ENCODE measurements at regions not wholly inside any gene's neighbourhood (a gene's known extent, or its start where the extent isn't known, plus 50 kb on each side); places are given as distances from the start of the nearest gene placed in this dataset.

DNA sequence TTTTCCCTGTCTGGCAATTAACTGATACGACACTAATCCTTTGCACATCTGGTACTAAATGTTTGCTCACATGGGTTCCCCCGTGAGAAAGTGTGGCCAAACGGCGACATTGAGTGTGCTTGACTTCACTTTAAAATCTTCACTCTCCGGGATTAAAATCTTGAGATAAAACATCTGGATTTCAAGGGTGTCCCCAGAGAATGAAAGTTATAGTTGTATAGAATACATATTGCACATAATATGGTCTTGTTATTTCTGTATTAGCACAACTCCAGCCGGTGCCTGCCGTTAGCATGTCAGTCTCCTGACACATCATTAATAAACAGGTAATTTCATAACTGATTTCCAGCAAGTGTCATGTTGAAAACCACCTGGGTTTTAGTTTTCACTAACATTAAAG lies 749.0 kb upstream of the SOX9 start:
- Histone ChIP-seq H3K27me3 (ENCODE audit: insufficient read depth, low read length, poor library complexity, severe bottlenecking) (no peaks in the 10 kb centered on the region), H3K4me3 (ENCODE audit: low read length, poor library complexity, severe bottlenecking) (no peak overlapping the region), H3K36me3 (ENCODE audit: insufficient read depth, low read length) (no peaks in the 10 kb centered on the region), H3K9me2 (replicated peaks; ENCODE audit: low read depth, low read length) (no peaks in the 10 kb centered on the region), H3K9ac (ENCODE audit: low read depth, low read length, poor library complexity, severe bottlenecking) (no peak overlapping the region), H3K79me2 (ENCODE audit: insufficient read depth, low read length) (no peaks in the 10 kb centered on the region), H2AFZ (ENCODE audit: low read length) (no peak overlapping the region), H3K9me3 (ENCODE audit: insufficient read depth, low read depth, low read length) (peaks cover 4% of the 10 kb centered on the region; the same call in 1 of the 2 replicates), H4K20me1 (ENCODE audit: insufficient read depth, low read length, poor library complexity, severe bottlenecking) (no peaks in the 10 kb centered on the region), H3F3A (ENCODE audit: low read depth) (no peaks in the 10 kb centered on the region), H3K4me1 (ENCODE audit: insufficient read depth, low read length, poor library complexity, severe bottlenecking) (no peaks in the 10 kb centered on the region), H3K4me2 (ENCODE audit: low read depth, low read length, poor library complexity, severe bottlenecking) (no peak overlapping the region)
- TF ChIP-seq CTCF (conservative IDR thresholded peaks at IDR 0.05; ENCODE audit: low read length) (no peak), EZH2phosphoT487 (IDR thresholded peaks at IDR 0.05; ENCODE audit: borderline replicate concordance) (no peak)

GRCh38 chr17:71375948-71376347 lies 744.9 kb upstream of the SOX9 start:
- Histone ChIP-seq H3K4me3 (ENCODE audit: low read length, poor library complexity, severe bottlenecking) (no peak overlapping the region), H3K79me2 (ENCODE audit: insufficient read depth, low read length) (no peaks in the 10 kb centered on the region), H3K27me3 (ENCODE audit: insufficient read depth, low read length, poor library complexity, severe bottlenecking) (no peaks in the 10 kb centered on the region), H2AFZ (ENCODE audit: low read length) (no peak overlapping the region), H3F3A (ENCODE audit: low read depth) (no peaks in the 10 kb centered on the region), H4K20me1 (ENCODE audit: insufficient read depth, low read length, poor library complexity, severe bottlenecking) (no peaks in the 10 kb centered on the region), H3K36me3 (ENCODE audit: insufficient read depth, low read length) (no peaks in the 10 kb centered on the region), H3K9ac (ENCODE audit: low read depth, low read length, poor library complexity, severe bottlenecking) (no peak overlapping the region), H3K9me3 (ENCODE audit: insufficient read depth, low read depth, low read length) (peaks cover 4% of the 10 kb centered on the region; the same call in 1 of the 2 replicates), H3K4me1 (ENCODE audit: insufficient read depth, low read length, poor library complexity, severe bottlenecking) (no peaks in the 10 kb centered on the region), H3K4me2 (ENCODE audit: low read depth, low read length, poor library complexity, severe bottlenecking) (no peak overlapping the region), H3K9me2 (replicated peaks; ENCODE audit: low read depth, low read length) (no peaks in the 10 kb centered on the region)
- TF ChIP-seq EZH2phosphoT487 (IDR thresholded peaks at IDR 0.05; ENCODE audit: borderline replicate concordance) (no peak), CTCF (conservative IDR thresholded peaks at IDR 0.05; ENCODE audit: low read length) (no peak)

GRCh38 chr17:71376933-71377332 lies 743.9 kb upstream of the SOX9 start:
- H3K27me3 ChIP-seq (ENCODE audit: insufficient read depth, low read length, poor library complexity, severe bottlenecking) = no peaks in the 10 kb centered on the region
- TF ChIP-seq EZH2phosphoT487 (IDR thresholded peaks at IDR 0.05; ENCODE audit: borderline replicate concordance) (no peak), CTCF (conservative IDR thresholded peaks at IDR 0.05; ENCODE audit: low read length) (no peak)
- H3K36me3 ChIP-seq (ENCODE audit: insufficient read depth, low read length) = no peaks in the 10 kb centered on the region

More at GRCh38 chr17:71376933-71377332, 743.9 kb upstream of the SOX9 start:
- no peaks in the 10 kb centered on the region for H3K4me1 ChIP-seq (ENCODE audit: insufficient read depth, low read length, poor library complexity, severe bottlenecking)
- H3K9me2 ChIP-seq (replicated peaks; ENCODE audit: low read depth, low read length) = no peaks in the 10 kb centered on the region
- no peak overlapping the region for H3K4me3 ChIP-seq (ENCODE audit: low read length, poor library complexity, severe bottlenecking)
- H3K4me2 ChIP-seq (ENCODE audit: low read depth, low read length, poor library complexity, severe bottlenecking) = no peak overlapping the region
- H3K9me3 ChIP-seq (ENCODE audit: insufficient read depth, low read depth, low read length) = peaks cover 4% of the 10 kb centered on the region; the same call in 1 of the 2 replicates
- H2AFZ ChIP-seq (ENCODE audit: low read length) = no peak overlapping the region
- no peaks in the 10 kb centered on the region for H3K79me2 ChIP-seq (ENCODE audit: insufficient read depth, low read length)
- no peaks in the 10 kb centered on the region for H3F3A ChIP-seq (ENCODE audit: low read depth)
- no peak overlapping the region for H3K9ac ChIP-seq (ENCODE audit: low read depth, low read length, poor library complexity, severe bottlenecking)
- no peaks in the 10 kb centered on the region for H4K20me1 ChIP-seq (ENCODE audit: insufficient read depth, low read length, poor library complexity, severe bottlenecking)

Measured in Loucy (cell line).